Keratinocyte (primary cell): ENCODE measurements at regions not wholly inside any gene's neighbourhood (a gene's known extent, or its start where the extent isn't known, plus 50 kb on each side); places are given as distances from the start of the nearest gene placed in this dataset.

Source experiments
- DNase-seq: peaks from one replicate; pipeline ENCODE4 v3.0.0-alpha.2; 2011; ENCODE audit warnings: low read depth, missing footprints, low spot score
- FAIRE-seq: peaks from 2 replicates; lab custom pipeline; 2011; peaks lifted over from hg19 to GRCh38; lab: Jason Lieb, UNC
- H2AFZ ChIP-seq: 2 replicates; pipeline ENCODE4 v1.6.0; 2012; ENCODE audit warnings: low read length, control low read depth, inconsistent platforms; ENCODE audit not compliant: control insufficient read depth
- H3K27ac ChIP-seq: 2 replicates; pipeline ENCODE4 v1.5.1; 2011; ENCODE audit warnings: low read length; ENCODE audit not compliant: control insufficient read depth, insufficient read depth
- H3K27me3 ChIP-seq: 3 replicates; pipeline ENCODE4 v1.6.0; 2011; ENCODE audit warnings: low read length; ENCODE audit not compliant: control insufficient read depth, insufficient read depth; ENCODE audit errors: extremely low read depth
- H3K36me3 ChIP-seq, 2 experiments: 2 replicates in 1 of 2; 3 replicates in 1 of 2; pipeline ENCODE4 v1.5.1; 2011; ENCODE audit warnings: low read length in 2 of 2, mild to moderate bottlenecking in 1 of 2; ENCODE audit not compliant: control insufficient read depth in 2 of 2, insufficient read depth in 2 of 2; ENCODE audit errors: extremely low read depth in 1 of 2
- H3K4me1 ChIP-seq: 3 replicates; pipeline ENCODE4 v1.5.1; 2011; ENCODE audit warnings: low read length; ENCODE audit not compliant: control insufficient read depth, insufficient read depth; ENCODE audit errors: extremely low read depth
- H3K4me2 ChIP-seq: 3 replicates; pipeline ENCODE4 v1.6.0; 2011; ENCODE audit warnings: low read depth, low read length; ENCODE audit not compliant: control insufficient read depth, insufficient read depth; ENCODE audit errors: extremely low read depth
- H3K4me3 ChIP-seq, 3 experiments: fragments of 200-600 bp in 1 of 3; sonication (generic) in 1 of 3; 2 replicates in 2 of 3; 3 replicates in 1 of 3; pipeline ENCODE4 v1.5.1; 2011 to 2016; ENCODE audit warnings: low read length in 3 of 3, mild to moderate bottlenecking in 3 of 3, control low read depth in 2 of 3, inconsistent platforms in 1 of 3, low read depth in 1 of 3, mixed read lengths in 1 of 3, mixed run types in 1 of 3, moderate library complexity in 1 of 3; ENCODE audit not compliant: control insufficient read depth in 2 of 3, insufficient read depth in 2 of 3; ENCODE audit errors: extremely low read depth in 1 of 3
- H3K79me2 ChIP-seq: 2 replicates; pipeline ENCODE4 v1.6.0; 2012; ENCODE audit warnings: low read length; ENCODE audit not compliant: control insufficient read depth, insufficient read depth
- H3K9ac ChIP-seq: 3 replicates; pipeline ENCODE4 v1.6.0; 2011; ENCODE audit warnings: low read length; ENCODE audit not compliant: control insufficient read depth, insufficient read depth; ENCODE audit errors: extremely low read depth
- H3K9me1 ChIP-seq: 3 replicates; pipeline ENCODE4 v1.6.0; 2011; ENCODE audit warnings: low read length; ENCODE audit not compliant: control insufficient read depth, insufficient read depth; ENCODE audit errors: extremely low read depth
- H3K9me3 ChIP-seq: 2 replicates; pipeline ENCODE4 v1.5.1; 2012; ENCODE audit warnings: low read depth, low read length; ENCODE audit not compliant: control insufficient read depth
- H4K20me1 ChIP-seq: 3 replicates; pipeline ENCODE4 v1.6.0; 2011; ENCODE audit warnings: low read length; ENCODE audit not compliant: control insufficient read depth, insufficient read depth; ENCODE audit errors: extremely low read depth
- EZH2 ChIP-seq: IDR thresholded peaks from one replicate; pipeline ENCODE4 v1.6.1; 2012; ENCODE audit warnings: inconsistent platforms, mild to moderate bottlenecking, low read length, moderate library complexity
- dilution Hi-C: fragments of 300-500 bp; cut with MboI; formaldehyde crosslinking; loops from one replicate; pipeline ENCODE4 v1.7.0; 2020; ENCODE audit warnings: low sequenced_read_pairs; ENCODE audit not compliant: extremely low pct_ligation_motif_present
- TF ChIP-seq, protein P1 (sequence below), 3 experiments: IDR thresholded peaks in 1 of 3; conservative IDR thresholded peaks in 1 of 3; optimal IDR thresholded peaks in 1 of 3; 2 replicates in 2 of 3; 3 replicates in 1 of 3; pipeline versions ENCODE3 to v1.5.1; 2011; ENCODE audit warnings: low read length in 3 of 3, mild to moderate bottlenecking in 3 of 3, moderate library complexity in 2 of 3, control low read depth in 1 of 3, inconsistent platforms in 1 of 3; ENCODE audit not compliant: insufficient read depth in 2 of 3; ENCODE audit errors: extremely low read depth in 1 of 3

DNA sequence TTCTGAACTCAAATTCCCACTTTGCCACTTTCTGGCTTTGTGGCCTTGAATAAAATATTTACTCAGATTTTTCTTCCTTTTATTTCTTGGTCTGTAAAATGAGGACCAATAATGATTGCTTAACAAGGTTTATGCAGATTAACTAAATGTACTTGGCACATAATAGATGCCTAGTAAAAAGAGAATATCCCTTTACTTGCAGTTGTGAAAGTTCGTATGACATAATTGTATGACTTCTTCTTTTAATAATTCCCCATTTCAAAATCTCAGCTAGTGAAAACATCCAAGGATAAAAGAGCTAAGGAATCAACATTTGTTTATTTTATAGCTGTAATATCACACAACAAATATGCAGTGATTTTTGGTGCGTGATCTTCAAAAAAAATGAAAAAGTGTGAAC is 215.6 kb upstream of the ATP2B1 start:
- Histone ChIP-seq H2AFZ (no peak overlapping the region), H3K9me1 (no peaks in the 10 kb centered on the region), H3K27ac (no peak overlapping the region), H3K36me3 (no peaks in the 10 kb centered on the region), H4K20me1 (no peaks in the 10 kb centered on the region), H3K4me2 (no peak overlapping the region), H3K9me3 (no peaks in the 10 kb centered on the region), H3K4me1 (no peaks in the 10 kb centered on the region), H3K79me2 (no peaks in the 10 kb centered on the region), H3K4me3 (no peak overlapping the region), H3K27me3 (no peaks in the 10 kb centered on the region), H3K9ac (no peak overlapping the region)
- no peak for DNase-seq
- no peak for FAIRE-seq
- TF ChIP-seq, protein P1, sequence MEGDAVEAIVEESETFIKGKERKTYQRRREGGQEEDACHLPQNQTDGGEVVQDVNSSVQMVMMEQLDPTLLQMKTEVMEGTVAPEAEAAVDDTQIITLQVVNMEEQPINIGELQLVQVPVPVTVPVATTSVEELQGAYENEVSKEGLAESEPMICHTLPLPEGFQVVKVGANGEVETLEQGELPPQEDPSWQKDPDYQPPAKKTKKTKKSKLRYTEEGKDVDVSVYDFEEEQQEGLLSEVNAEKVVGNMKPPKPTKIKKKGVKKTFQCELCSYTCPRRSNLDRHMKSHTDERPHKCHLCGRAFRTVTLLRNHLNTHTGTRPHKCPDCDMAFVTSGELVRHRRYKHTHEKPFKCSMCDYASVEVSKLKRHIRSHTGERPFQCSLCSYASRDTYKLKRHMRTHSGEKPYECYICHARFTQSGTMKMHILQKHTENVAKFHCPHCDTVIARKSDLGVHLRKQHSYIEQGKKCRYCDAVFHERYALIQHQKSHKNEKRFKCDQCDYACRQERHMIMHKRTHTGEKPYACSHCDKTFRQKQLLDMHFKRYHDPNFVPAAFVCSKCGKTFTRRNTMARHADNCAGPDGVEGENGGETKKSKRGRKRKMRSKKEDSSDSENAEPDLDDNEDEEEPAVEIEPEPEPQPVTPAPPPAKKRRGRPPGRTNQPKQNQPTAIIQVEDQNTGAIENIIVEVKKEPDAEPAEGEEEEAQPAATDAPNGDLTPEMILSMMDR (optimal IDR thresholded peaks at IDR 0.05 in 1 of 3, IDR thresholded peaks at IDR 0.05 in 1 of 3, conservative IDR thresholded peaks at IDR 0.05 in 1 of 3; ENCODE audit: extremely low read depth in 1 of 3, insufficient read depth in 2 of 3, low read length in 3 of 3): no peak
- TF ChIP-seq EZH2: no peak
- dilution Hi-C loops: no loop called here

DNA sequence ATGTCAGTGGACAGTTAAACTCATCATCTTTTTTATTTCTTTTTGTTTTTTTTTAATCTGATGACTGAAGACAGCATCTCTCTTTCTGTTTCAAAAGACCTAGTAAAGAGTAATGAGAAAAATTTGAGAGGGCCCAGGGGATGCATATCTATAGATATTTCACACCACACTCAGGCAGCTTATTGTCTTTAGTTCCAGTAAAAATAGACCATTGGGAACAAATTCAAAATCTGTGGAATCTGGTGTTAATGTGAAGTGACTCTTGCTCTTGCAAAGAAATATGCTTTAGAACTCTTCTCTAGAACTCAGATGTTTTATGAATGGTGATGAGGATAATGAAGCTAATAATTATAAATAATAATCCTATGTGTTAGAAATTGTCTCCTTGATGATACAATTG is 214.5 kb upstream of the ATP2B1 start:
- dilution Hi-C loops: no loop called here
- H3K4me1 ChIP-seq: no peaks in the 10 kb centered on the region
- no peaks in the 10 kb centered on the region for H3K79me2 ChIP-seq
- no peak overlapping the region for H3K4me3 ChIP-seq
- FAIRE-seq: no peak
- no peak overlapping the region for H3K9ac ChIP-seq
- H4K20me1 ChIP-seq: no peaks in the 10 kb centered on the region
- H3K9me1 ChIP-seq: no peaks in the 10 kb centered on the region
- no peaks in the 10 kb centered on the region for H3K9me3 ChIP-seq
- no peak overlapping the region for H3K4me2 ChIP-seq
- no peak overlapping the region for H3K27ac ChIP-seq
- no peaks in the 10 kb centered on the region for H3K36me3 ChIP-seq
- H2AFZ ChIP-seq: no peak overlapping the region
- H3K27me3 ChIP-seq: no peaks in the 10 kb centered on the region
- DNase-seq: no peak
- no peak for TF ChIP-seq EZH2
- TF ChIP-seq, protein P1 (optimal IDR thresholded peaks at IDR 0.05 in 1 of 3, IDR thresholded peaks at IDR 0.05 in 1 of 3, conservative IDR thresholded peaks at IDR 0.05 in 1 of 3; ENCODE audit: extremely low read depth in 1 of 3, insufficient read depth in 2 of 3, low read length in 3 of 3): no peak
